ENCODE measurements at regions not wholly inside any gene's neighbourhood (a gene's known extent, or its start where the extent isn't known, plus 50 kb on each side); places are given as distances from the start of the nearest gene placed in this dataset.

DNA sequence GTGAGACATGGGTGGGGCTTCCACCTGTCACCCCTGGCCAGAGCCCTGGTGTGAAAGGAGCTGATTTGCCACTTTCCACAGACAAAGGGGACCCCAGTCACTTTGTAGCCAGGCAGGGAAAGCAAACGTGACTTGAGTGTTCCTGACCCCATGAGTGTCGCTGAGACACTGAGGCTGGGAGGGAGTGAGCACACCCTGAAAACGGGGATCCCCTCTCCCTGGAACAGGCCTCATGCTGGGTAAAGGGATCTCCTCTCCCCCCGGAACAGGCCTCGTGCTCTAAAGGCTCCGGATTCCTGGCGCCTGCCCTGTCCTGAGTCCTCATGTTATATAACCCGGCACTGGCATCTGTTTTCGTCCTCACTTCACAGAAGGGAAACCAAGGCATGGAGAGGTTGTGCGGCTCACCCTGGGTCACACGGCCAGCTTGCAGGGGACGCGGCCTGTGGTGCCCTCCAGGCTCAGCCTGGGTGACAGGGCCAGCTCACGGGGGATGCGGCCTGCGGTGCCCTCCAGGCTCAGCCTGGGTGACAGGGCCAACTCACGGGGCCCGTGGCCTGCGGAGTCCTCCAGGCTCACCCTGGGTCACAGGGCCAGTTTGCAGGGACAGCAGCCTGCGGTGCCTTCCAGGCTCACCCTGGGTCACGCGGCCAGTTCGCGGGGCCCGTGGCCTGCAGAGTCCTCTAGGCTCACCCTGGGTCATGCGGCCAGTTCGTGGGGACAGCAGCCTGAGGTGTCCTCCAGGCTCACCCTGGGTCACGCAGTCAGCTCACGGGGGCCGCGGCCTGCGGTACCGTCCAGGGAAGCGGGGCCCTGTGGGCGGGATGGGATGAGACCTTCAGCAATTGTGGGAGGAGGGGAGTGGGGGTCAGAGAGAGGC is 104.7 kb downstream of the PDGFA start:
- DNase-seq (ENCODE audit: low read depth, low spot score) = no peak
- in situ Hi-C loops (cut with HindIII; ENCODE audit: low pct_unique_long_range_greater_than_20kb, low sequenced_read_pairs) = no loop called here

DNA sequence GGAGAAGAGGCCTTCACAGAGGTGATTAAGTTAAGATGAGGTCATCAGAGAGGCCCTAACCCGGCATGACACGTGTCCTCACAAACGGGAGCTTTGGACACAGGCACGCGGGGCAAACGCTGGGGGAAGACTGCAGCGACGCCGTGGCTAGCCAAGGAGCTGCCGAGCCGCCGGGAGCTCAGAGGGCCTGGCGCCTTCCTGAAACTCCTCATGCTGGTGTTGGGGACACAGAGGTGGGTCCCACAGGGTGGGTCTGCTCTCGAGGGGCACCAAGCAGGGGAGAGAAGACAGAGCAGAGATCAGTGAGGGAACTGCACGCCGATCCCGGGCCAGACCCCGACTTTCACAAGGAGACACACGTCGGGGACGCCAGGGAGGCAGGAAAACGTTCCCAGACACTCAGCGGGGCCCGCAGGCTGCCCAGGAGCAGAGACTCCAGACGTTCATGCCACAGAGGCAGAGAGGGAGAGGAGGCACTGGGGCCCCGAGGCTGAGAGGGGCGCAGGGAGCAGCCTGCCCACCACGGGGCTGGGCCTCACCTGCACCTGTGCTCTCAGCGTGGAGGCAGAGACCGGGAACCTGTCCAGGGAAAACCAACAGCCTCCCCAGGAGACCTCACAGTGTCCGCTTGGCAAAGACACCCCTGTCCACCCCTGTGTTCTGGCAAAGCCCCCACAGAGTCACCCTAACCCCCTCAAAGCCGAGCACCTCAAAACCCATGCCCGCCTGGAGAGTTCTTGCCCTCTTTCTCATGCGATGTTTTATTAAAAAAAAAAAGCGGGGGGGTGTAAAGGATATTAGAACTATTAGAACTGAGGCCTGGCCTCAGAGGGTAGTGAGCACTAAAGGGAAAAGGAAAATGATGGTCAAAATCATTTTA is 103.8 kb downstream of the PDGFA start:
- in situ Hi-C loops (cut with HindIII; ENCODE audit: low pct_unique_long_range_greater_than_20kb, low sequenced_read_pairs) = no loop called here
- no peak for DNase-seq (ENCODE audit: low read depth, low spot score)

DNA sequence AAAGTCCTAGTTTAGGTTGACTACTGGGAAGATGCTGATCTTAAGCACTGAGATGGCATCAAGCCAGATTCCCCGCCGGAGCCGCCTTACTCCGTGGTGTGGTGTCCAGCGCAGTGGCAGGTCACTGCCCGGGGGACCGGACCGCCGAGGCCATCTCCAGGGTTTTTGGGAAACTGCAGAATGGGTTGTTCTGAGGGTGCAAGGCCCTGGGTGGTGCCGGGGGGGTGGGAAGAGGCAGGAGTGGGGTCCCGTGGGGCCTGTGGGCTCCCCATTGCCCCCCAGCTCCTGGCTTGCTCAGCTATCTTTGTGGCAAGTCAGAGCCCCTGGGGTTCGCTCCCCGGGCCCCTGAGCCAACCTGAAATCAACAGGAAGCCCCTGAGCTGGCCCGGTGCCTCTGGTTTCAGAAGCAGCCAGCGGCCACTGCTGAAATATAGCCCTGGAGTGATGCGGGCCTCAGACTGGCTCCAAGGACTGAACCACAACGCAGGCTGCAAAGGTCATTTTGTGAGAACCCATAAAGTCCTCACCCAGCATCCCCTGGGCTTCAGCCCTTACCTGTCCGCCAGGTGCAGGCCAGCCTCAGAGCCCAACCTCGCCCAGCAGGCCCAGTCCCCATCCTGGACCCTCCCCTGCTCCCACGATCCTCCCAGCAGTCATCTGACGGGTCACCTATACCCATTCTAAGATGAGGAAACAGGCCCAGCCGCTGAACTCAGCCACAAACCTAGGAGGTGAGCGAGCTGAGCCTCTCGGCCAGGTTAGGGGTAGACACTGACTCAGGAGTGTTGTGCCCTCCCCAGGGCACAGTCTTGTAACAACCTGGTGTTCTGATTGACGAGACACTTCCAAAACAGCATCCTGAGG is 102.7 kb downstream of the PDGFA start:
- DNase-seq (ENCODE audit: low read depth, low spot score) = no peak
- in situ Hi-C loops (cut with HindIII; ENCODE audit: low pct_unique_long_range_greater_than_20kb, low sequenced_read_pairs) = no loop called here

DNA sequence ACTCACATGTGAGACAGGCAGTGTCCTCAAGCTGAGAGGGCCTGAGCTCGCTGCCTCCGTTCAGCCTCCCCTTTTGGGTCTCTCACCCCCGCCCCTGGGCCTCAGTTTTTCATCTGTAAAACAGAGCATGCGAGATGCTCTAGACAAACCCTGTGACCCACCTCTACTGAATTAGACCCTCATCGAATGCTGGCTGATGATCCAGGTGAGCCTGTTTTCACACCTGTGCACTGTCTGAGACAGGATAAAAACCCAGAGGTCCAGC is 102.1 kb downstream of the PDGFA start:
- DNase-seq (ENCODE audit: low read depth, low spot score) = no peak
- in situ Hi-C loops (cut with HindIII; ENCODE audit: low pct_unique_long_range_greater_than_20kb, low sequenced_read_pairs) = no loop called here

DNA sequence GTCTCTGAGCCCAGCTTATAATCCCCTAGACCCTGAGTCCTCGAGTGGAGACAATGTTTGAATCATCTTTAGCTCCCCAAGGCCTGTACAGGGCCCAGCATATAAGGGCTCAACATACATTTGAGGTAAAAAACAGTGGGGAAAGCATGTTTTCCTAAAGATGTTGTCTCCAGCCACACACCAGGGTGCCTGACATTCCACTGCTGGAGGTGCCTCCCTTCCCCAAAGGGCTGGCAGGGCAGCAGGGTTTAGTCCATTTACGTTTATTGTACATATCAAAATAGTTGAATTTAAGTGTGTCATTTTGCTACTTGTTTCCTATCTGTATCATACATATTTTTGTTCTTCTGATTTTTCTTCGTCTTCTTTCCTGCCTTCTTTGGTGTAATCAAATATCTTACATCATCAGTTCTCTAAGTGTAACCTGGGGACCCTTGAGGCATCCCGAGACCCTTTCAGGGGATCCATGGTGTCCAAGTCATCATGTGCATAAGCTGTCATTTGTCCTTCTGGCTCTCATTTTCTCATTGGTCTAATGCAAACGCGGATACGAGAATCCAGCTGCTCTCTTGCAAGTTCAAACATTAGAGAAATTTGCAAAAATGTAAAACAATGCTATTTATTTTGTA is 101.6 kb downstream of the PDGFA start:
- in situ Hi-C loops (cut with HindIII; ENCODE audit: low pct_unique_long_range_greater_than_20kb, low sequenced_read_pairs) = no loop called here
- no peak for DNase-seq (ENCODE audit: low read depth, low spot score)

DNA sequence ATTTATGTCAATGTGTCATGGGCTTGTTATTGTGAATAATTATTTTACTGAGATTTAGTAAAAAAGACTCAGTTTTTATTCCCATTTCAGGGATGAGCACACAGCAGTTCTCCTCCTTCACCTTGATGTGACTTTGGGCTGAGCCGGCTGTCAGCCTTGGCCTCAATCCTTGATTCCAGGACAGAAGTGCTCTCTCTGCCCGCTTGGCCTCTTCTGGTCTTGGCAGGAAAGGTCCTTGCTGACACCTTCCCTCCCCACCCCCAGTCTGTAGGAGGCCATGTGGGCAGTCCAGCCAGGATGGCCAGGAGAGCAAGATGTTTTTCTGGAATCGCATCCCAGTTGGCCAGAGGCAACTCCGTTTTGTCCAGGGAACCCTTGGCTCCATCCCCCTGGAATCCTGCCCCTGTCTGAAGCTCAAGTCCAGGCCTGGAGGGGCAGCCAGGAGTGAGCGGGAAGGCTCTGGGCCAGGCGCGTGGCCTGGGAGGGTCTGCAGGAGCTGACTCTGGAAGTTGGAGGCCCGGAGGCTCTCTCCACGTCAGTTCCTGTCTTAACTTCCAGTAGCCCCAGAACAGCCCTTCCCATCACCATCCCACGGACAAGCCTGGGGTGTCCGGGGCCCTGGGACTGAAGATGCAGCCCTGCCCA is 100.9 kb downstream of the PDGFA start:
- in situ Hi-C loops (cut with HindIII; ENCODE audit: low pct_unique_long_range_greater_than_20kb, low sequenced_read_pairs) = no loop called here
- DNase-seq (ENCODE audit: low read depth, low spot score) = no peak

DNA sequence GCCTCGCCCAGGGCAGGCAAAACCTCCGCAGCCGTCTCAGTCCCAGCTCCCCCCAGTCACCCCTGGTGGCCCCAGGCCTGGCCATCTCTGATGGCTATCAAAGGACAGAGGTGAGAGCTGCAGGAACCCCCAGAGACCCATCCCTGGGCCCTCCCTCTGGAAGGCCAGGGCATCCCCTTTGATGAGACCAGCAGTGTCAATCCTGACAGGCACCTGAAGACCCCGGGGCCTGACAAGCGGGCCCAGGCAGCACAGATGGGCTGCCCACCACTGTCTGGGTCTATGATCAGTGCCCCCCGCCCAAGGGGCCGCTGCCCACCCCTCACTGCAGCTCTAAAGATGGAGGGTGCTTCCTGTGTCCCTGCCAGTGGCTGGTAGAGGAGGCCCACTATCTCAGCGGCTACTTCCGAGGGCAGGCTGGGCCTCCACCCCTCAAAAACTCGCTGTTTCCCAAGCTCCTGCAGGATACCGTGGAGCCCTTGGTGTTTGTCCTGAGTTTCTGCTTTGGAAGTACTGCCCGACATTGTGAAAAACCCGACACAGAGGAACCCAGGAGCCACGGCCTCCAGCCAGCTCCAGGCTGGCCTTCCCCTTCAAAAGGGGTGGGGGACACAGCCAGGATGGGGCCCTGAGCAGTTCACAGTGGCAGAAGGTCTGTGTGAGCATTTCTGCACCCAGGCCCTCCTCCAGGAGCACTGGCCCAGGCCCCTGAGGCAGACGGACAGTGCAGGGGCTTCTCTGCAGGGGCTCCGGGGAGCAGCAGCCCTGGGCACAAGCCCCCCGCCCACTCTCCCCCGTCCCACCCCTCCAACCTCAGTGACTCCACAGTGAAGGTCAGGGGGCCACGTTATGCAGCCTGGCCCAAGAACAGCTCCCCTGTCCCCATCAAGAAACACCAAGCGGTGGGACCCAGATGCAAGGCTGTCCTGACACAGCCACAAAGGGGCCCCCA is 99.2 kb downstream of the PDGFA start:
- DNase-seq (ENCODE audit: low read depth, low spot score) = no peak
- in situ Hi-C loops (cut with HindIII; ENCODE audit: low pct_unique_long_range_greater_than_20kb, low sequenced_read_pairs) = no loop called here

DNA sequence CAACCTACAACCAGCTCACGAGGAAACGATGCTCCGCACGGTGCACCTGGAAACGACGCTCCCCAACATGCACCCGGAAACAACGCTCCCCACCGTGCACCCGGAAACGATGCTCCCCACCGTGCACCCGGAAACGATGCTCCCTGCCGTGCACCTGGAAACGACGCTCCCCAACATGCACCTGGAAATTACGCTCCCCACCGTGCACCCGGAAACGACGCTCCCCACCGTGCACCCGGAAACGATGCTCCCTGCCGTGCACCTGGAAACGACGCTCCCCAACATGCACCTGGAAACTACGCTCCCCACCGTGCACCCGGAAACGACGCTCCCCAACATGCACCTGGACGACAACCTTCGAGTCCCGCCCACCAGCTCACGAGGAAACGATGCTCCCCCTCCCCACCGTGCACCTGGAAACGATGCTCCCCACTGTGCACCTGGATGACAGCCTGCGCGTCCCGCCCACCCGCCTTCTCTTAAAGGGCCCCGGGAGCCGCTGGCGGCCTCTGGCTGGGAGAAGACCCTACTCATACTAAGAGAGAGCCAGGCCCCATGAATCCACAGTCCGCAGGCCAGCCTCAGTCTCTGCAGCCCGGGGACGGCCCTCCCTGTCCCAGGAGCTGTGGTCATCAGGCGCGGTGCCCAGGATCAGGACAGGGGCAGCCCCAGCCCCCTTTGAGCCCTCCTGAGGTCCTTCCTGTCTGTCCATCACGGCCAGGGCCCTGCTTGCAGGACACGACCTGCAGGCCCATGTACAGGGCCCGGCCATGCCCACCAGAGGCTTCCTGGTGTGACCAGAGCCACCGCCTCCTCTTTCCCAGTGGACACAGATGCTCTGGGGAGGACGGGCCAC is 98.3 kb downstream of the PDGFA start:
- in situ Hi-C loops (cut with HindIII; ENCODE audit: low pct_unique_long_range_greater_than_20kb, low sequenced_read_pairs) = no loop called here
- DNase-seq (ENCODE audit: low read depth, low spot score) = no peak

DNA sequence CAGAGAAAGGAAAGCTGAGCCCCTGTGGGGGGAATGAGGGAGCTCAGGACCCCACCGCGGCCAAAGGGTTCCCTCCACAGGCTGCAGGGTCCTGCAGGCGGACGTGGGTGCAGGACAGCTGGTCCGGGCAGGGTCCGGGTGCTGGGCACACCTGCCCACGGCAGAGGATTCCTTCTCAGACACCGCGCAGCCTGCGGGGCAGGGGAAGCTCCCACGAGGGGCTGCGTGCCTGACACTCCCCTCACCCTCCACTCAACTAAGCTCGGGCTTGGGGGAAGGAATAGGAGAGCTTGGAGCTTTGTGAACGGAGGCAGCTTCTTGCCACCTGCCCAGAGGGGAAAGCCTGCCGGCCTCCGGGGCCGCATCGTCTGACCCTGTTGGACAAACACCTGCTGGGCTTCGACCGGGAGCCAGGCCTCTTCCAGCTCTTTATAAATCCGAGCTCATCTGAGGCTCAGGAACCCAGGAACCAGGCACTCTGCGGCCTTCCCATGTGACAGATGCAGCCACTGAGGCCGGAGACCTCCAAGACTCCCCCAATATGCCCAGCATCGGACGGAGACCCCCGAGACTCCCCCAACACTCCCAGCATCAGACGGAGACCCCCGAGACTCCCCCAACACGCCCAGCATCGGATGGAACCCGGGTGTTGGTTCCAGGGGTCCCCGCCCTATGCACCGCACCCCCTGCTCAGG is 97.3 kb downstream of the PDGFA start:
- no peak for DNase-seq (ENCODE audit: low read depth, low spot score)
- in situ Hi-C loops (cut with HindIII; ENCODE audit: low pct_unique_long_range_greater_than_20kb, low sequenced_read_pairs) = no loop called here

DNA sequence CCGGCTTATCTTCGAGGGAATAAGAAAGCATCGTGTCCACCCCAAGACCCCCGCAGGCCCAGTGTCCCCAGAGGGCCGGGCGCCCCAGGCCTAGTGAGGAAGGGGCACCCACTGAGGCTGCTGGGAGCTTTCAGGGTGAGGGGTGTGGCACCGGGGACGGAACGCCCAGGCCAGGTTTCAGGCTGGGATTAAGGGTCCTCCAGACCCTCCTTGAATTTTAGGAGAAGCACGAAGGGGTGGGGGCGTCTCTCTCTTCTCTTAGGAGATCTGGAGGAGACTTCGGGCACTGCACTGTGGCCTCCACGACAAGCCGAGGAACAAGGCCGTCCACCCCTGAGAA is 96.8 kb downstream of the PDGFA start:
- no peak for DNase-seq (ENCODE audit: low read depth, low spot score)
- in situ Hi-C loops (cut with HindIII; ENCODE audit: low pct_unique_long_range_greater_than_20kb, low sequenced_read_pairs) = no loop called here

DNA sequence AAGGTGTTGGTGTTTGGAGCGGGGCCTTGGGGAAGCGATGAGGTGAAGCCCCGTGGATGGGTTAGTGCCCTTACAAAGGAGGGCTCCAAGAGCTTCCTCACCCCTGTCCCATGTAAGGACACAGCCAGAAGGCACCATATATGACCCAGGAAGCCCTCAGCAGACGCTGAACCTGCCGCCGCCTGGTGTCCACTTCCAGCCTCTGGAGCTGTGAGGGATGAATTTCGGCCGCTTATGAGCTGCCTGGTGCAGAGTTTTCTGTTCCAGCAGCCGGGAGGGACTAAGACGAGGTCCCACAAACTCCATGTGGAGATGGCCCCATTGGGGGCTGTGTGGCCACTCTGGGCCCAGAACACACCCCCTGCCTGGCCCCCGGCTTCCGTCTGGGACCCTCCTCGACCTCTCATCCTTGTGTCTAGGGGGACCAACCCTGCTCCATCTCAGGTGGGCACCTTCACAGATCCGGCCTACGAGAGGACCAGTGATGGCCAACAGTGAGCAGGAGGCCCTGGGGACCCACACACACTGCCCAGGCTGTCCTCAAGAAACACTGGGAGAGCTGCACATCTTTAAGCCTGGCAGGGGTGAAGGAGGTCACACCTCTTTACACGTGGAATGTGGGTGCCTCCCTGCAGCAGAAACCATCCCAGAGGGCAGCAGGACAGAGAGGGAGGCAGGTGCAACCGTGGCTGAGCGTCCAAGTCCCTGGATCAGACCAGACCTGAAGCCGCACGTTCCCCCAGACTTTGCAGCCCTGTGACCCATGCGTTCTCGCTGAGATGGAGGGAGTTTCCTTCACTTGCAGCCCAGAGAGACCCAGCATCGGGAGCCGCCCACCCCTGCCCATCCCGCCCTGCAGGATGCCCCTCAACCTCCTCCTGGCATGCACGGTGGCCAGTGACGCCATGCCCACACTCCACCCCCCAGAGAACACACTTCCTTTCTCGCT is 96.1 kb downstream of the PDGFA start:
- peak; percentile 26 for DNase-seq (ENCODE audit: low read depth, low spot score)
- in situ Hi-C loops (cut with HindIII; ENCODE audit: low pct_unique_long_range_greater_than_20kb, low sequenced_read_pairs) = no loop called here

DNA sequence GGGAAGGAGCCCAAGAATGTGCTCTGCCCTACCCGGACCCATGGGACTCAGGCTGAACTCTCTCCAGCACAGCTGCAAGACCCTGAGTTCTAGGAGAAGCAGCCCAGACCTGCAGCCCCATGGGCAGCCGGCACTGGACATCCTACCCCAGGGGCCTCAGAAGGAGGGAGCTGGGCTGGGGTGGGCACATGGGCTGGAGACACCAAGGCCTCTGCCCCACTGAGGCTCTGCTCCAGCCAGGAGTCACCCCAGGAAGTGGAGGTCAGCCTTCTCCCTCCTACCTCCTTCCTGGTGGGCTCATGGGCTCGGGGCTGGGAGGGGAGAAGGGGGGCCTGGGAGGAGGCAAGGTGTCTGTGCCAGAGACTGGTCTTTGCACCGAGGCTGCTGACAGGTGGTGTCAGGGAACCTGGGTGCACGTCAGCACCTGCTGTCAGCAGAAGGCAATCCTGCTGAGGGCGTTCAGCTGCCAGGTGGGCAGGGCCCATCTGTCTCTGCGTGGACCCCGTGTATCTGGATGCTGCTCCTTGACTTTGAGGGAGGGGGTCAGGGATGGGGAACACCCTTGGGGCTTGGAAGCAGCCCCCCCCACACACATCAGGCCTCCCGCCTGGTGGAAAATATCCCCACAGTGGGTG is 95.2 kb downstream of the PDGFA start:
- in situ Hi-C loops (cut with HindIII; ENCODE audit: low pct_unique_long_range_greater_than_20kb, low sequenced_read_pairs) = no loop called here
- no peak for DNase-seq (ENCODE audit: low read depth, low spot score)

DNA sequence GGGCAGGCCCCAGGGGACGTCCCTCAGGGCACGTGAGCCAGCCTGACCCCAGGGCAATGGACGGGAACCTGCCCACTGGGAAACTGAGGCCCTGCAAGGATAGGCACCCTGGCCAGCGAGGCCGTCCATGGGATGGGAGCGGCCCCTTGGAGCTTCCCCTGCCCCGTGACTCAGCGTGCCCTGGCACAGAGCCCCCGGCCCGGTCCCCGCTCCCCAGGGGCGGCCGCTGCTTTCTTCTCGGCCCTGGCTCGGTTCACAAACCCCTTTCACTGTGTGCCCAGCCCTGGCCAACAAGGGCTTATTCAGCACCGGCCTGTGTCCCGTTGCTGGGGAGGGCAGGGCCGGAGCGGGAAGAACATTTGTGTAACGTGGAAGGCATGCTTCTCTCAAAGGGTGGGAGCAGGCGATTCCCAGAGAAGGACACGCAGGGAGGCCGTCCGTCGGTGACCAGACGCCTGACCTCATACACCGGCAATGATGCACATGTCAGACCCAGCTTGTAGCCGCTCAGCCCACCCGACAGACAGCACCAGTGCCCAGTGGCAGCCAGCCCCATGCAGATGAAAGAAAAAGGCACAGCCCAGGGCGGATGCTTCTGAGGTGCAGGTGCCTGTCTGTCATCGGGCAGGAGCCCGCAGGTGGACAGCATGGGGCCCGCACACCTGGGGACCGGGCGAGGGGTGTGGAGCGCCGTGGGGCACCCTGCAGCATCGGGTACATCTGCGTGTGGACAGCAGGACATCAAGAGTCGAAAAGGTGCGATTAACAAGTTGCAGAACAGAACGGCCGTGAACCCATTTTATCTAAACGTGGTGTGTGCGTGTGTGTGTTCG is 94.5 kb downstream of the PDGFA start:
- in situ Hi-C loops (cut with HindIII; ENCODE audit: low pct_unique_long_range_greater_than_20kb, low sequenced_read_pairs) = no loop called here
- no peak for DNase-seq (ENCODE audit: low read depth, low spot score)
